ENCODE measurements at regions not wholly inside any gene's neighbourhood (a gene's known extent, or its start where the extent isn't known, plus 50 kb on each side); places are given as distances from the start of the nearest gene placed in this dataset.

DNA sequence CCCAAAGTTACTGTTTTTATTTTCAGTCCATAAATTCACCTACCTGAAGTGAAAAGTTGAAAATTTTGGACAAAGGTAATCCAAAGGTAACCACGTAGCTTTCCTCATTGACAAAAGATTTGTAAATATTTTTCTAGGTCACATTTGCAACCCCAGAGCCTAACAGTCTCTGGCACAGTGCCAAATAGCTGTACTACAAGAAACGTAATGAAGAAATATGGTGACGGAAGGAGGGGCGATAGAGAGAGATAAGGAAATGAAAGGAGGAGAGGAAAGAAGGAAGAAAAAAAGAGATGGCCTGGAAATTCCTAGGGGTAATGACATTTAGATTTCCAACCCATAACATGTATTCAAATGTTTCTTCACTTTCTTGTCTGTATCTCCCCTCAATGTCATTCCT, 159.4 kb downstream of the BARHL2 start:
- H3K27me3 ChIP-seq = no peaks in the 10 kb centered on the region
- no peak overlapping the region for H3K4me3 ChIP-seq
- H3K27ac ChIP-seq = no peak overlapping the region
- intact Hi-C loops (cut with DNase I; ENCODE audit: low total_unique reads) = no loop called here
- H3K9me3 ChIP-seq = no peaks in the 10 kb centered on the region
- TF ChIP-seq CTCF (IDR thresholded peaks at IDR 0.05) (no peak), POLR2A (IDR thresholded peaks at IDR 0.05) (no peak), POLR2AphosphoS5 (IDR thresholded peaks at IDR 0.05) (no peak)
- no peak for DNase-seq (ENCODE audit: low spot score in 2 of 2)
- H3K4me1 ChIP-seq = no peaks in the 10 kb centered on the region
- no peaks in the 10 kb centered on the region for H3K36me3 ChIP-seq

- TF ChIP-seq CTCF (IDR thresholded peaks at IDR 0.05) (no peak), POLR2A (IDR thresholded peaks at IDR 0.05) (no peak), POLR2AphosphoS5 (IDR thresholded peaks at IDR 0.05) (no peak)
- H3K27me3 ChIP-seq = no peaks in the 10 kb centered on the region
Observed at GRCh38 chr1:90550626-90551406, 166.3 kb downstream of the BARHL2 start.

GRCh38 chr1:90544356-90544755, 172.7 kb downstream of the BARHL2 start:
- H3K9me3 ChIP-seq = no peaks in the 10 kb centered on the region
- H3K27ac ChIP-seq = no peak overlapping the region
- no peaks in the 10 kb centered on the region for H3K4me1 ChIP-seq
- DNase-seq (ENCODE audit: low spot score in 2 of 2) = no peak
- no peaks in the 10 kb centered on the region for H3K36me3 ChIP-seq
- H3K4me3 ChIP-seq = no peak overlapping the region
- H3K27me3 ChIP-seq = no peaks in the 10 kb centered on the region
- TF ChIP-seq POLR2AphosphoS5 (IDR thresholded peaks at IDR 0.05) (no peak), CTCF (IDR thresholded peaks at IDR 0.05) (no peak), POLR2A (IDR thresholded peaks at IDR 0.05) (no peak)
- intact Hi-C loops (cut with DNase I; ENCODE audit: low total_unique reads) = no loop called here

More at GRCh38 chr1:90550626-90551406, 166.3 kb downstream of the BARHL2 start:
- Histone ChIP-seq H3K36me3 (no peaks in the 10 kb centered on the region), H3K9me3 (no peaks in the 10 kb centered on the region), H3K4me3 (no peak overlapping the region), H3K4me1 (no peaks in the 10 kb centered on the region), H3K27ac (no peak overlapping the region)
- DNase-seq (ENCODE audit: low spot score in 2 of 2) = no peak
- intact Hi-C loops (cut with DNase I; ENCODE audit: low total_unique reads) = no loop called here

DNA sequence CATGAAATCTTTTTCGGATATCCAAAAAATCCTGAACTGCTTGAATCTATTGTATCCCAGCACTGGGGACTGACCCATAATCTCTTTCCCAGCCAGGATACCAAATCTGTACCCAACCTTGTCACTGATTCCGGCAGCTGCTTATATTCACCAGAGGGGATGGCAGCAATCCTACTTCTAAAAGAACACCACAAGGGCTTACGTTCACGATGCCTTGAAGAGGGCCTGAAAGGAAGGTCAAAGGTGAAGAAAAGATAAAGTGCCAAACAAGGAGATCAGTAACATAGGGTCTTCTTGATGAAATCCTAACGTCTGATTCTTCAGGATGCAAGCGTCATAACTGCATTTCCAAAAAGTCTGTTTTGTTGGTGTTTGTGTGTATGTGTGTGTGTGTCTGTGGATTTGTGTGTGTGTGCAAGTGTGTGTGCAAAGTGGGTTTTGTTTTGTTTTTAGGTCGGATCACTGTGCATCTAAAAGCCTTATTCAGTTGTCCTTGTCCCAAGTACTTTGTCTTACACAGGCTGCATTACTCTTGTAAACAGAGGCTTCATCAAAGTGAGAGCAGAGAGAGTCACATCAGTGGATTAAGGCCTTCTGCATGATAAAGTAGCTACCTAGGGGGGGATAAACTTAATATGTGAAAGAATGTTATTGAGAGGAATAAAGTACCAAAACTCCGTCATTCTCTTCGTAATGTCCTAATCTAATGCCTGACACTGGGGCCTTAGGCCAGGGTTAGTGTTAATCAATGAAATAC, 179.3 kb downstream of the BARHL2 start:
- DNase-seq (ENCODE audit: low spot score in 2 of 2) = no peak
- Histone ChIP-seq H3K27ac (no peak overlapping the region), H3K27me3 (no peaks in the 10 kb centered on the region), H3K4me3 (no peak overlapping the region), H3K36me3 (no peaks in the 10 kb centered on the region), H3K9me3 (no peaks in the 10 kb centered on the region), H3K4me1 (no peaks in the 10 kb centered on the region)
- no peak for TF ChIP-seq CTCF (IDR thresholded peaks at IDR 0.05)
- no peak for TF ChIP-seq POLR2A (IDR thresholded peaks at IDR 0.05)
- TF ChIP-seq POLR2AphosphoS5 (IDR thresholded peaks at IDR 0.05) = no peak
- intact Hi-C loops (cut with DNase I; ENCODE audit: low total_unique reads) = no loop called here

DNA sequence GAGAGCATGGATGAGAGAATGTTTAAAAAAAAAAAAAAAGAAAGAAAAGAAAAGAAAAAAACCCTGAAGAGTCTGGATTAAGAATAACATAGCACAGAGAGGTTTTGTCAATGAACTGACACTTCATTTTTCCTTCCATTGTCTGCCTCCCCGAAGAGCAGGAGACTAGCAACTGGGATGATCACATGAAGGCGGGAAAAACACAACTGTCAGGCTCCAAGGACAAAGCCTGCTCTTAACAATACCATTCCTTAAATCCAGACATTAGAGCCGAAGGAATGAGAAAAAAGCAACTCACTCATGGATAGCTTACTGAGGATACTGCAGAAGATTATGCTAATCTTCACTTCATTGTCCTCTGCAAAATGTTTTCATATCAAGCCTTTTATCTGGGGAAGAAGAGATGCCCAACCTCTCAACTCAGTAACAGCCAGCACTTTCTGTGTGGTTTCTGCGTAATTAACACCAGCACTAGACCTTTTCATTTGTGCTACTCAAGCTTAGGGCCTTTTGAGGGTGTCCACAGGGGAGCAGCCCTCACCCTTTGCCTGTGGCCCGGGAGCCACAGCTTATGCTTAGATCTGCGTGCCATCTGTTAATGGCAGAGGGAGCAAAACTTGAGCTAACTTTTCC, 182.3 kb downstream of the BARHL2 start:
- Histone ChIP-seq H3K36me3 (no peaks in the 10 kb centered on the region), H3K27me3 (no peaks in the 10 kb centered on the region), H3K9me3 (no peaks in the 10 kb centered on the region), H3K27ac (no peak overlapping the region), H3K4me1 (no peaks in the 10 kb centered on the region), H3K4me3 (no peak overlapping the region)
- no peak for DNase-seq (ENCODE audit: low spot score in 2 of 2)
- intact Hi-C loops (cut with DNase I; ENCODE audit: low total_unique reads) = no loop called here
- TF ChIP-seq POLR2A (IDR thresholded peaks at IDR 0.05) (no peak), CTCF (IDR thresholded peaks at IDR 0.05) (no peak), POLR2AphosphoS5 (IDR thresholded peaks at IDR 0.05) (no peak)

Data from breast epithelium (tissue), 4 donors.